Ovary (tissue), 7 donors: ENCODE measurements at regions not wholly inside any gene's neighbourhood (a gene's known extent, or its start where the extent isn't known, plus 50 kb on each side); places are given as distances from the start of the nearest gene placed in this dataset.

Experiments used
- DNase-seq, 5 donors: peaks; one replicate each; pipeline ENCODE4 v3.0.0-alpha.2; 2019 to 2020
- H3K27ac ChIP-seq, 2 donors: fragments of 200-600 bp; one replicate each; pipeline versions ENCODE4 v1.5.1 to v1.8.0; 2019 to 2022
- H3K27me3 ChIP-seq: fragments of 200-600 bp; one replicate; pipeline ENCODE4 v1.8.0; 2022
- H3K36me3 ChIP-seq: fragments of 200-600 bp; sonication (generic); one replicate; pipeline ENCODE4 v1.5.1; 2019
- H3K4me1 ChIP-seq: one replicate; pipeline ENCODE4 v1.8.1; 2013; ENCODE audit warnings: mild to moderate bottlenecking, moderate library complexity; ENCODE audit not compliant: insufficient read depth
- H3K4me3 ChIP-seq: fragments of 200-600 bp; sonication (generic); one replicate; pipeline ENCODE4 v1.5.1; 2017
- H3K9me3 ChIP-seq, 2 donors: fragments of 200-600 bp in 1 of 2; sonication (generic) in 1 of 2; one replicate each; pipeline versions ENCODE4 v1.5.1 to v1.8.1; 2013 to 2019; ENCODE audit warnings: mild to moderate bottlenecking in 1 of 2, moderate library complexity in 1 of 2
- CTCF ChIP-seq, 3 donors: fragments of 450-650 bp in 2 of 3; fragments of 200-600 bp in 1 of 3; IDR thresholded peaks; one replicate each; pipeline versions ENCODE4 v1.5.1 to v1.8.0; 2016 to 2022; ENCODE audit warnings: antibody characterized with exemption in 3 of 3, mild to moderate bottlenecking in 1 of 3
- EP300 ChIP-seq: sonication (generic); formaldehyde crosslinking; IDR thresholded peaks from one replicate; pipeline ENCODE4 v1.6.1; 2017; ENCODE audit warnings: antibody characterized with exemption
- POLR2A ChIP-seq: fragments of 450-650 bp; IDR thresholded peaks from one replicate; pipeline ENCODE4 v1.6.1; 2017; ENCODE audit warnings: antibody characterized with exemption, mild to moderate bottlenecking, moderate library complexity
- WGBS, 3 donors: extraction: QIAGEN DNeasy Blood & Tissue Kit in 1 of 3; methylation state at CpG; one replicate each; pipeline versions ENCODE4 v1.1.5 to v1.1.7; 2013 to 2017; 5-methylcytosine and 5-hydroxymethylcytosine counted together
- intact Hi-C, 4 donors: fragments of 100-400 bp; cut with DNase I; formaldehyde crosslinking; loops; one replicate each; pipeline versions ENCODE4 v1.11.0 to v1.15.1; 2022 to 2023
- donor health status: DM: no; HTN: no; CAD: no; lungs with moderate emphysema.
- donor health status: DM: no; HTN: no; CAD: no.
- donor health status: Bipolar disorder and iron deficiency.
- donor health status: DM: no; HTN: no; CAD: no.
- donor health status: DM: yes; HTN: yes; CAD: no.

GRCh38 chr9:106772523-106773290 is 90.3 kb upstream of the ZNF462 start:
- intact Hi-C loops: no loop called here
- no peaks in the 10 kb centered on the region for H3K4me1 ChIP-seq
- no peaks in the 10 kb centered on the region for H3K36me3 ChIP-seq
- no peak overlapping the region for H3K27ac ChIP-seq
- DNase-seq: no peak
- 78 to 82% (median 80%) methylated on average over 5 of the region's 5 CpGs for WGBS, 3 donors
- H3K9me3 ChIP-seq: no peaks in the 10 kb centered on the region
- no peaks in the 10 kb centered on the region for H3K27me3 ChIP-seq
- TF ChIP-seq EP300: no peak
- no peak for TF ChIP-seq CTCF (IDR thresholded peaks at IDR 0.05)
- no peak for TF ChIP-seq POLR2A
- H3K4me3 ChIP-seq: no peak overlapping the region

GRCh38 chr9:106773750-106774149 is 89.2 kb upstream of the ZNF462 start:
- WGBS, 3 donors: 73 to 75% (median 74%) methylated on average over 7 of the region's 7 CpGs
- H3K27ac ChIP-seq: no peak overlapping the region
- DNase-seq: no peak
- H3K27me3 ChIP-seq: no peaks in the 10 kb centered on the region
- H3K4me1 ChIP-seq: no peaks in the 10 kb centered on the region
- no peak overlapping the region for H3K4me3 ChIP-seq
- intact Hi-C loops: no loop called here
- TF ChIP-seq CTCF (IDR thresholded peaks at IDR 0.05): no peak
- TF ChIP-seq EP300: no peak
- TF ChIP-seq POLR2A: no peak
- H3K9me3 ChIP-seq: no peaks in the 10 kb centered on the region
- H3K36me3 ChIP-seq: no peaks in the 10 kb centered on the region

- TF ChIP-seq POLR2A: no peak
- no peak for TF ChIP-seq EP300
- no peak for TF ChIP-seq CTCF (IDR thresholded peaks at IDR 0.05)
- DNase-seq: no peak
- H3K4me1 ChIP-seq: no peaks in the 10 kb centered on the region
- 91 to 96% (median 93%) methylated on average over 3 of the region's 3 CpGs for WGBS, 3 donors
- H3K9me3 ChIP-seq: no peaks in the 10 kb centered on the region
- no peaks in the 10 kb centered on the region for H3K27me3 ChIP-seq
- H3K36me3 ChIP-seq: no peaks in the 10 kb centered on the region
- intact Hi-C loops: no loop called here
- H3K4me3 ChIP-seq: no peak overlapping the region
- H3K27ac ChIP-seq: no peak overlapping the region
Observed at GRCh38 chr9:106775960-106776359, 87.0 kb upstream of the ZNF462 start.

GRCh38 chr9:106779796-106780195 is 83.2 kb upstream of the ZNF462 start:
- intact Hi-C loops: no loop called here
- DNase-seq: no peak
- H3K27me3 ChIP-seq: no peaks in the 10 kb centered on the region
- H3K9me3 ChIP-seq: no peaks in the 10 kb centered on the region
- no peak for TF ChIP-seq CTCF (IDR thresholded peaks at IDR 0.05)
- TF ChIP-seq POLR2A: no peak
- TF ChIP-seq EP300: no peak
- no peak overlapping the region for H3K27ac ChIP-seq
- no peaks in the 10 kb centered on the region for H3K36me3 ChIP-seq
- H3K4me3 ChIP-seq: no peak overlapping the region
- no peaks in the 10 kb centered on the region for H3K4me1 ChIP-seq
